ACC112 (cell line): ENCODE measurements at regions not wholly inside any gene's neighbourhood (a gene's known extent, or its start where the extent isn't known, plus 50 kb on each side); places are given as distances from the start of the nearest gene placed in this dataset.

ENCODE experiments used
- H2AFZ ChIP-seq: fragments of 200-600 bp; sonication (generic); one replicate; pipeline ENCODE4 v1.6.0; 2017; ENCODE audit warnings: antibody characterized with exemption, low read length; ENCODE audit not compliant: unreplicated experiment
- H3K27ac ChIP-seq: fragments of 200-600 bp; sonication (generic); 2 replicates; pipeline ENCODE4 v1.5.1; 2014; ENCODE audit warnings: low read depth, mild to moderate bottlenecking, antibody characterized with exemption, low read length, moderate library complexity
- H3K27me3 ChIP-seq: fragments of 200-600 bp; sonication (generic); 2 replicates; pipeline ENCODE4 v1.6.1; 2014; ENCODE audit warnings: mild to moderate bottlenecking, antibody characterized with exemption, low read length, moderate library complexity, mixed read lengths; ENCODE audit not compliant: insufficient read depth
- H3K36me3 ChIP-seq: fragments of 200-600 bp; sonication (generic); 2 replicates; pipeline ENCODE4 v1.6.1; 2016; ENCODE audit warnings: mild to moderate bottlenecking, antibody characterized with exemption, low read length, moderate library complexity, mixed read lengths; ENCODE audit not compliant: insufficient read depth
- H3K4me1 ChIP-seq: fragments of 200-600 bp; sonication (generic); one replicate; pipeline ENCODE4 v1.6.1; 2016; ENCODE audit warnings: low read length, mixed read lengths; ENCODE audit not compliant: insufficient read depth, unreplicated experiment, control insufficient read depth
- H3K4me3 ChIP-seq: fragments of 200-600 bp; sonication (generic); 2 replicates; pipeline ENCODE4 v1.5.1; 2014; ENCODE audit warnings: mild to moderate bottlenecking, low read depth, low read length
- H3K79me2 ChIP-seq: fragments of 200-600 bp; sonication (generic); one replicate; pipeline ENCODE4 v1.6.0; 2016; ENCODE audit warnings: low read length; ENCODE audit not compliant: control insufficient read depth, unreplicated experiment, insufficient read depth

DNA sequence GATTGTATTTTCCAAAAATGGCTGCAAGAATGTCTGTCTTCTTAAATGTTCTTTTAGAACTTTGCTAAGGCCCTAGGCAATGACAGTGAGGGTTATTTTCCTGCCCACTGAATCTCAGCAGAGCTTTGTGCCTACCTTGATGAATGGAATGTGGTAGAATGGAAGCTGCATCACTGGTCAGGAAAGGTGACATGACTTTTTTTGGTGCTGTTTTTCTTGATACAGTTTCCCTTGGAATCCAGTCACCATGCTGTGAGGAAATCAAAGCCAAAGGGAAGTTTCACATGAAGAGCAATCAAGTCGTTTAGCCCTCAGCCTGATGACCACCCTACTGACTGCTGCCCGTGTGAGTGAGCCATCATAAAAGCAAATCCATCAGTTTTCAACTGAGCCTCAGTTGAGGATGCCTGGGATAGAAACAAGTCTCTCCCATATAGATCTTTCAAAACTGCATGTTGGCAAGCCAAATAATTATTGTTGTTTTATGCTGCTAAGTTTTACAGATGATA is 886.0 kb upstream of the FBXO33 start:
- Histone ChIP-seq H3K79me2 (no peaks in the 10 kb centered on the region), H2AFZ (no peak overlapping the region), H3K4me3 (no peak overlapping the region), H3K27me3 (no peaks in the 10 kb centered on the region), H3K36me3 (no peaks in the 10 kb centered on the region), H3K27ac (no peak overlapping the region), H3K4me1 (no peaks in the 10 kb centered on the region)

DNA sequence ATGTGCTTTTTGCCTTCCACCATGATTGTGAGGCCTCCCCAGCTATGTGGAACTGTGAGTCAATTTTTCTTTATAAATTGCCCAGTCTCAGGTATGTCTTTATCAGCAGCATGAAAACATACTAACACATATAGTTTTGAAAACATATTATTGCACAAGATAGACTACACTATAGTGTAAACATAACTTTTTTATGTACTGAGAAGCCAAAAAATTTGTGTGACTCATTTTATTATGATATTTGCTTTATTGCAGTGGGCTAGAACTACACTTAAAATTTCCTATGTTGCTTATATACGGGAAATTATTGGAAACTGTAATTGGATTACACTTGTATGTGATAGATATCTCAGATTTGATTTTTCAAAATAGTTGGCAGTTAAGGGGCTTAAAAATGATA is 885.5 kb upstream of the FBXO33 start:
- H3K27ac ChIP-seq, result no peak overlapping the region
- H3K36me3 ChIP-seq, result no peaks in the 10 kb centered on the region
- no peaks in the 10 kb centered on the region for H3K4me1 ChIP-seq
- no peak overlapping the region for H3K4me3 ChIP-seq
- H2AFZ ChIP-seq, result no peak overlapping the region
- H3K79me2 ChIP-seq, result no peaks in the 10 kb centered on the region
- no peaks in the 10 kb centered on the region for H3K27me3 ChIP-seq

DNA sequence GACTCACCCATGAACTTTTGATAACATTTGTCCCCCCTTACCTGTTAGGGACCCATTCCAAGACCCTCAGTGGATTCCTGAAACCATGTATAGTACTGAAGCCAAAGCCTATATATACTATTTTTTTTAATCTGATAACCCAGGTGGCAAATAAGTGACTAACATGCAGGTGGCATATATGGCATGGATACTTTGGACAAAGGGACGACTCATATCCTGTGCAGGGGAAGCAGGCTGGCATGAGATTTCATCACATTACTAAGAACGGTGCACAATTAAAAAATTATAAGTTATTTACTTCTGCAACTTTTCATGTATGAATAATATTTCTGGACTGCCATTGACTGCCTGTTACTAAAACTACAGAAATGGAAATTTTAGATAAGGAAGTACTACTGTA is 880.1 kb upstream of the FBXO33 start:
- H3K27ac ChIP-seq, result no peak overlapping the region
- H3K36me3 ChIP-seq, result no peaks in the 10 kb centered on the region
- H3K27me3 ChIP-seq, result no peaks in the 10 kb centered on the region
- no peak overlapping the region for H3K4me3 ChIP-seq
- H3K79me2 ChIP-seq, result no peaks in the 10 kb centered on the region
- no peaks in the 10 kb centered on the region for H3K4me1 ChIP-seq
- H2AFZ ChIP-seq, result no peak overlapping the region

DNA sequence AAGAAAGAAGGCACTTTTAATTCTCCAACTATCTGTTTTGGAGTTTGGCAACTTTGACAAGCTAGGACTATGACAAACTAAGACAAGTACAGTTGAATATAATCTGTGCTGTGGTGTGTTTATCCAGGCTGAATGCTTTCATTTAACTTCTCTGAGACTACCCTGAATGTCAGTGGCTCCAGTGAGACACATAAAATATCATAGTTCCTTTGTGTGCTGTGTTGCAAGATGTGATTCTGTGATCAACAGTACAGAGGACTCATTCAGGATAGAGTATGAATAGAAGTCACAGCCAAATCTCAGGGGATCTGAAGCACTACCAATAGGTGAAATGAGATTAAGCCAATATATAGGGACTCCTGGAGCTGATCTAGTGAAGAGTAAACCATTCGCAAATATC is 876.9 kb upstream of the FBXO33 start:
- H3K79me2 ChIP-seq, result no peaks in the 10 kb centered on the region
- H2AFZ ChIP-seq, result no peak overlapping the region
- H3K27ac ChIP-seq, result no peak overlapping the region
- no peaks in the 10 kb centered on the region for H3K36me3 ChIP-seq
- no peaks in the 10 kb centered on the region for H3K4me1 ChIP-seq
- no peaks in the 10 kb centered on the region for H3K27me3 ChIP-seq
- no peak overlapping the region for H3K4me3 ChIP-seq

DNA sequence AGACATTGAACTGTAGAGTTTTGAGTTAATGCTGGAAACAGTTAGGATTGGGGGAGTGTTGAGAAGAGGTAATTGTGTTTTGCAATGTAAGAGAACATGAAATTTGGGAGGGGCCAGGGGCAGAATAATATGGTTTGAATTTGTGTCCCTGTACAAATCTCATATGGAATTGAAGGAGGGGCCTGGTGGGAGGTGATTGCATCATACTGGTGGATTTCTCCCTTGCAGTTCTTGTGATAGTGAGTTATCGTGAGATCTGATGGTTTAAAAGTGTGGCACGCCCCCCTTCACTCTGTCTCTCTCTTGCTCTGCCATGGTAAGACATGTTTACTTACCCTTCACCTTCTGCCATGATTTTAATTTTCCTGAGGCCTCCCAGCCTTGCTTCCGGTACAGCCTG is 876.0 kb upstream of the FBXO33 start:
- no peaks in the 10 kb centered on the region for H3K27me3 ChIP-seq
- no peaks in the 10 kb centered on the region for H3K4me1 ChIP-seq
- no peak overlapping the region for H2AFZ ChIP-seq
- no peaks in the 10 kb centered on the region for H3K36me3 ChIP-seq
- H3K27ac ChIP-seq, result no peak overlapping the region
- no peak overlapping the region for H3K4me3 ChIP-seq
- no peaks in the 10 kb centered on the region for H3K79me2 ChIP-seq

DNA sequence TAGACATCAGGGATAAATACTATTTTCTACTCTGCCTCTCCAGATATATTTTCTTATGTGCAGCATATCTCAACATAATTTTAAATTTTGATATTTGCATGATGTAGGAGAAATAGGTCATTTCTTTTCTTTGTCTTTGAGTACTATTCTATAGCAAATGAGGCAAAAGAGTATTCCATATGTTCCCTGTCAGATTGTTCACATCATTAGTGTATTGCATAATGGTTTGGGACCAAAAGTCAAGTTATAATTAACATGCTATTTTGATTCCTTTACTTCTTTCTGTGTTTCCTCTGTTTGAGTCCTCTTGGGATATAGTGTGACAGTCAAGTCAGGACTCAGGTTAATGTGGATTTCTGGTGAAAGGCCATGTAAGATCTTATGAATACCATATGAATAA is 864.6 kb upstream of the FBXO33 start:
- H3K27ac ChIP-seq, result no peak overlapping the region
- no peaks in the 10 kb centered on the region for H3K36me3 ChIP-seq
- H3K4me3 ChIP-seq, result no peak overlapping the region
- no peak overlapping the region for H2AFZ ChIP-seq
- H3K27me3 ChIP-seq, result no peaks in the 10 kb centered on the region
- no peaks in the 10 kb centered on the region for H3K79me2 ChIP-seq
- no peaks in the 10 kb centered on the region for H3K4me1 ChIP-seq

DNA sequence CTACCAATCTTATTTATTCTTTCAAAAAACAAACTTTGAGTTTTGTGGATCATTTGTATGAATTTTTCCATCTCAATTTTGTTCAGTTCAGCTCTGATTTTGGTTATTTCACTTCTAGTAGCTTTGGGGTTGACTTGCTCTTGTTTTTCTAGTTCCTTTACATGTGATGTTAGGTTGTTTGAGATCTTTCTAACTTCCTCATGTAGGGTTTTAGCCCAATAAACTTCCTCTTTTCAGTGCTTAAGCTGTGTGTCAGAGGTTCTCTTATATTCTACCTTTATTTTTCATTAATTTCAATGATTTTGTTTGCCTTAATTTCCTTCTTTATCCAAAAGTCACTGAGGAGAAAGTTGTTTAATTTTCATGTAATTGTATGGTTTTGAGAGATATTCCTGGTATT is 860.4 kb upstream of the FBXO33 start:
- Histone ChIP-seq H3K36me3 (no peaks in the 10 kb centered on the region), H3K27ac (no peak overlapping the region), H3K79me2 (no peaks in the 10 kb centered on the region), H3K4me1 (no peaks in the 10 kb centered on the region), H3K27me3 (no peaks in the 10 kb centered on the region), H3K4me3 (no peak overlapping the region), H2AFZ (no peak overlapping the region)

DNA sequence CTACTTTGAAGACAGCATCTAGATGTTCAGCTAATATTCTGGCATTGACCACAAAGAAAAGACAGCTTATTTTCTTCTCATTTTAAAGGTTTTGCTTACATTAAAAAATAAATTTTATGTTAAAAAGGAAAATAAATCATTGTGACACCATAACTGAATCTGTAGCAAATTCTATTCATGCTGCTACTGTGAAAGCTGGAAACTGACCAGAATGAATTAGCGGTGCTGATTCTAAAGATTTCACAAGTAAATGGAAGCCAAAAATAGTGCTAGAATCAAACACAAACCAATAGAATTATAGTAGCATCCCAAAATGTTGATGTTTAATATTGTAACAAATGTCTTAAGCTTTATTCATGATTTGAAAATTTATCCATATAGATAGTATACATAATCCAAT is 850.0 kb upstream of the FBXO33 start:
- H2AFZ ChIP-seq, result no peak overlapping the region
- H3K79me2 ChIP-seq, result no peaks in the 10 kb centered on the region
- no peak overlapping the region for H3K4me3 ChIP-seq
- H3K27me3 ChIP-seq, result no peaks in the 10 kb centered on the region
- H3K36me3 ChIP-seq, result no peaks in the 10 kb centered on the region
- no peaks in the 10 kb centered on the region for H3K4me1 ChIP-seq
- H3K27ac ChIP-seq, result no peak overlapping the region

DNA sequence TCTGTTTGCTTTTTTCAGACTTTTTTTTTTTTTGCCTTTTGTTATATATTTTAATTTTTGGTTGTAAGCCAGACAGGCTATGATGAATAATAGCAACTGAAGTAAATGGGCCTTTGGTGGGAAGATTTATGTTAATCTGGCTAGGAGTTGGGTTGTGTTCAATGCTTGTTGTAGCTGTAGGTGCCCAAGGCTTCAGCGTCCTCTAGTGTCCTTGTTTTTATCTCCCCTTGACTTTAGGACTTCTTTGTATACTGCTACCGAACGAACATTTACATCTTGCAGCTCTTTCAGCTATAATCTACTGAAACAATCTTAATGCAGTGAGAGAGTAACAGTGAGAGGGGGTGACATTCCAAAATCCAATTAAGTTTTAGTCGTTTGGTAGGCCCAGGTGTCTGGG is 848.4 kb upstream of the FBXO33 start:
- H2AFZ ChIP-seq, result no peak overlapping the region

DNA sequence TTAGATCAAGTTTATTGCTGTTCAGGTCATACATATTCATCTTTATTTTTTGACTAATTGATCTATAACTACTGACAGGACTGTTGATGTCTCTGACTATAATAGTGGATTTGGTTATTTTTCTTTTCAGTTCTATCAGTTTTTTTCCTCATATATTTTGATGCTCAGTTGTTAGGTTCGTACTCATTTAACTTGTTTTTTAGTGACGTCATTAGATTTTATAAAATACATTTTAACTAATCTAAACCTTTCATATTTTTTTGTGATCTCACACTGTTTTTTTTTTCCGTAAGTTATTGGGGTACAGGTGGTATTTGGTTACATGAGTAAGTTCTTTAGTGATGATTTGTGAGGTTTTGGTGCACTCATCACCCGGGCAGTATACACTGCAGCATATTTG is 841.2 kb upstream of the FBXO33 start:
- no peaks in the 10 kb centered on the region for H3K27me3 ChIP-seq
- H2AFZ ChIP-seq, result no peak overlapping the region
- H3K4me1 ChIP-seq, result no peaks in the 10 kb centered on the region
- no peak overlapping the region for H3K27ac ChIP-seq
- H3K36me3 ChIP-seq, result no peaks in the 10 kb centered on the region
- no peak overlapping the region for H3K4me3 ChIP-seq
- no peaks in the 10 kb centered on the region for H3K79me2 ChIP-seq

More for the DNA sequence above, 848.4 kb upstream of the FBXO33 start:
- Histone ChIP-seq H3K27me3 (no peaks in the 10 kb centered on the region), H3K79me2 (no peaks in the 10 kb centered on the region), H3K4me1 (no peaks in the 10 kb centered on the region), H3K27ac (no peak overlapping the region), H3K4me3 (no peak overlapping the region), H3K36me3 (no peaks in the 10 kb centered on the region)

DNA sequence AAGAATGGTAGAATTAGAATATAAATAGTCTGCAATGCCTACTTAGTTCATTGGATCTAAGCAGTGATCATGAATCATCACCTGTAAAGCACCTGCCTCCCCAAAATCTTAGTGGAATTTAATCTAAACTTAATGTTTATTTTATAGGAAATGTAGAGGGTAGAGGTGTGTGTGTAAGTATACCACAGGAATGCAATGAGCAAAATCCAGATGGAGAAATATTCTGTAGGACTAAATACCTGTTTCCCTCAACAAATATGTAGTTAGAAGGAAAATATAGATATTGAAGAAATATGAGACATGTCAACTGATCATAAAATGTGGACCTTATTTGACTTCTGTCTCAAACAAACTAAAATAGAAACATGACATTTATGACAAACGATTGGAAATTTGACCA is 839.2 kb upstream of the FBXO33 start:
- H3K4me3 ChIP-seq, result no peak overlapping the region
- no peaks in the 10 kb centered on the region for H3K4me1 ChIP-seq
- H3K27ac ChIP-seq, result no peak overlapping the region
- no peaks in the 10 kb centered on the region for H3K27me3 ChIP-seq
- H2AFZ ChIP-seq, result no peak overlapping the region
- no peaks in the 10 kb centered on the region for H3K79me2 ChIP-seq
- H3K36me3 ChIP-seq, result no peaks in the 10 kb centered on the region
